SHP77 (cell line): ENCODE measurements at regions not wholly inside any gene's neighbourhood (a gene's known extent, or its start where the extent isn't known, plus 50 kb on each side); places are given as distances from the start of the nearest gene placed in this dataset.

Experiments used
- DNase-seq, 2 experiments: peaks; one replicate each; lab custom pipeline; 2025; lab: John Stamatoyannopoulos, UW

- DNase-seq, result no peak
Measured at GRCh38 chr7:440059-440749, 79.4 kb downstream of the PDGFA start.

GRCh38 chr7:441684-442421, 77.8 kb downstream of the PDGFA start:
- no peak for DNase-seq

- DNase-seq, result no peak
Measured at GRCh38 chr7:442457-442856, 77.2 kb downstream of the PDGFA start.

- DNase-seq, result no peak
Measured at GRCh38 chr7:443279-443833, 76.3 kb downstream of the PDGFA start.

DNA sequence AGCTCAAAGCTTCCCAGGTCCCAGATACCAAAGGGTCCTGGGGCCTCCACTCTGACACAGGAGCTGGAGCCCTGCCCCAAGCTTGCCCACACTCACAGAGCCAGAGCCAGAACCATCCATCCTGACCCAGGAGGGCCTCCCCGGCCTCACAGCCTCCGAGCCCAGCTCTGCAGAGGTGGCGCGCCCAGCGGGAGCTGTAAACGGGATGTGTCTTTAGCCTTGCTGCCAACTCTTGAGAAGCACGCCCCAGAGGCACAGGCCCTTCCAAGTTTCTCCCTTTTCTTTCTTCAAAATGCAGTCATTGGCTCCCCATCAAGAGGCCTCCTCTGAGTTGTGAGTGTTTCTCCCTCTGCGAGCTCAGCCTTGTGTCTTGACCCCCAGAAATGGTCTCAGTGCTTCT, 75.0 kb downstream of the PDGFA start:
- no peak for DNase-seq

GRCh38 chr7:445020-445419, 74.6 kb downstream of the PDGFA start:
- no peak for DNase-seq

DNA sequence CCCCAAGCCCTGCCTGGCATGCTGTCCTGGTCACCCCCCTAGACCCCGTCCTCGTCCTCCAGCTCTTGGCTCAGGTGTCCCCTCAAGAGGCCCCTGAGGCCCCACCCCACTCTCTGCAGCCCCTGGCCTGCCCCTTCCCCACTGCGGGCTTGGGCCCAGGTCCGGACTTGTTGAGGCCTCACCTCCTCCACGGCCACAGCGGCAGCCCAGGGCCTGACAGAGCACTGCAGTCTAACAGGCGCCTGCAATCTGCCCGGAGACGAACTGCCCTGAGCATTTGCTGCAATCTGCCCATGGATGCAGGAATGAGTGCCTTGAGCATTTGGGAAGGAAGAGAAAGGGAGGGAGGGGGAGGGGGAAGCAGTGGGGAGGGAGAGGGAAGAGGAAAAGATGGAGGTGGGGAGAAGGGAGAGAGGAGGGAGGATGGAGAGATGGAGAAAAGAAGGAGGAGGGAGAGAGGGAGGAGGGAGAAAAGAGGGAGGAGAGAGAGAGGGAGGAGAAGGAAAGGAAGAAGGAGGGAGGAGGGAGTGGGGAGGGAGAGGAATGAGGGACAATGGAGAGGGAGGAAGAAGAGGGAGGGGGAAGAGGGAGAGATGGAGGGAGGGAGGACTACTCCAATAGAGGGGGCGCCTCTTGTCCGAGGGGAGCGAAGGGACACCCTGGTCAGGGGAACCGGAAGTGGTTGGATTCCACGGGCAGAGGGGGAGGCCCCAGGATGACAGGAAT, 73.9 kb downstream of the PDGFA start:
- DNase-seq, result no peak

- DNase-seq, result no peak
Measured at GRCh38 chr7:446289-446935, 73.2 kb downstream of the PDGFA start.
